Muscle layer of duodenum (tissue), 2 donors: ENCODE measurements at regions not wholly inside any gene's neighbourhood (a gene's known extent, or its start where the extent isn't known, plus 50 kb on each side); places are given as distances from the start of the nearest gene placed in this dataset.
"Not testable (repeated sequence)": the region's sequence is repeated elsewhere in the genome, so short reads cannot be mapped to it uniquely, and the experiment has no call there.

Source experiments
- H3K27ac ChIP-seq: one replicate; pipeline ENCODE4 v1.7.0; 2013; ENCODE audit warnings: mild to moderate bottlenecking, low read length
- H3K27me3 ChIP-seq: one replicate; pipeline ENCODE4 v1.7.0; 2013; ENCODE audit warnings: low read depth, mild to moderate bottlenecking, control low read depth, low read length
- H3K36me3 ChIP-seq, 2 donors: one replicate each; pipeline ENCODE4 v1.7.0; 2013; ENCODE audit warnings: low read length in 2 of 2, control low read depth in 1 of 2, mild to moderate bottlenecking in 1 of 2; ENCODE audit not compliant: insufficient read depth in 2 of 2, control insufficient read depth in 1 of 2
- H3K4me1 ChIP-seq, 2 donors: one replicate each; pipeline ENCODE4 v1.7.0; 2013; ENCODE audit warnings: low read length in 2 of 2, mild to moderate bottlenecking in 2 of 2, control low read depth in 1 of 2, moderate library complexity in 1 of 2; ENCODE audit not compliant: insufficient read depth in 2 of 2, control insufficient read depth in 1 of 2
- H3K4me3 ChIP-seq, 2 donors: one replicate each; pipeline ENCODE4 v1.7.0; 2013; ENCODE audit warnings: low read length in 2 of 2, low read depth in 1 of 2, mild to moderate bottlenecking in 1 of 2
- H3K9me3 ChIP-seq, 2 donors: one replicate each; pipeline ENCODE4 v1.7.0; 2013; ENCODE audit warnings: low read length in 2 of 2, control low read depth in 1 of 2, mild to moderate bottlenecking in 1 of 2; ENCODE audit not compliant: control insufficient read depth in 1 of 2
- donor health status: healthy.

GRCh38 chr7:17440025-17440784, 141.8 kb downstream of the AHR start:
- H3K27me3 ChIP-seq, H3K36me3 ChIP-seq, H3K4me1 ChIP-seq, H3K4me3 ChIP-seq, H3K27ac ChIP-seq, H3K9me3 ChIP-seq: not testable (repeated sequence)

GRCh38 chr7:17440831-17441230, 142.4 kb downstream of the AHR start:
- no peaks in the 10 kb centered on the region for H3K9me3 ChIP-seq
- H3K27ac ChIP-seq: no peak overlapping the region
- no peaks in the 10 kb centered on the region for H3K36me3 ChIP-seq
- no peaks in the 10 kb centered on the region for H3K4me1 ChIP-seq
- H3K27me3 ChIP-seq: no peaks in the 10 kb centered on the region
- no peak overlapping the region for H3K4me3 ChIP-seq

DNA sequence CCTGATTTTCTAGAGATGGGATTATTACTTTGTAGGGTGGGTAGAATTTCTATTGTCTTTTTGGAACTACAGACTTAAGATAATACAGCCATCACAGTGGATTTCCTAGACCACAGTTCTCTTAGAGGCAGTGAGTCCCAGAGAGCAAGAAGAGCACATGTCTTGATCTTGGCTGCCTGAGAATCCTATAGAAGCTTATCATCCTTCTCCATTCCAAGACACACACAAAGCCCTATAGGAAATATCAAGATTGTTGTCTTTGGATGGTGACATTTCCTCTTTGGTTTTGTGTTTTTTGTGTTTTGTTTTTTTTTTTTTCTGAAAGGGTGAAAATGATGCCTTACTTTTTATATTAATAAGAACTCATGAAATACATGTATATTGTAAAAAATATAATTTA, 143.1 kb downstream of the AHR start:
- no peaks in the 10 kb centered on the region for H3K9me3 ChIP-seq
- H3K36me3 ChIP-seq: no peaks in the 10 kb centered on the region
- no peak overlapping the region for H3K4me3 ChIP-seq
- no peaks in the 10 kb centered on the region for H3K27me3 ChIP-seq
- H3K27ac ChIP-seq: no peak overlapping the region
- H3K4me1 ChIP-seq: no peaks in the 10 kb centered on the region

- Histone ChIP-seq H3K36me3 (no peaks in the 10 kb centered on the region), H3K9me3 (peaks cover 5 to 12% of the 10 kb centered on the region in 2 donors), H3K27me3 (no peaks in the 10 kb centered on the region), H3K4me1 (no peaks in the 10 kb centered on the region), H3K4me3 (no peak overlapping the region), H3K27ac (no peak overlapping the region)
These were observed 145.7 kb downstream of the AHR start for GRCh38 chr7:17444151-17444550.

GRCh38 chr7:17444673-17445072, 146.2 kb downstream of the AHR start:
- no peak overlapping the region for H3K27ac ChIP-seq
- no peaks in the 10 kb centered on the region for H3K36me3 ChIP-seq
- H3K27me3 ChIP-seq: no peaks in the 10 kb centered on the region
- peaks cover 5 to 16% of the 10 kb centered on the region in 2 donors for H3K9me3 ChIP-seq
- no peaks in the 10 kb centered on the region for H3K4me1 ChIP-seq
- H3K4me3 ChIP-seq: no peak overlapping the region

DNA sequence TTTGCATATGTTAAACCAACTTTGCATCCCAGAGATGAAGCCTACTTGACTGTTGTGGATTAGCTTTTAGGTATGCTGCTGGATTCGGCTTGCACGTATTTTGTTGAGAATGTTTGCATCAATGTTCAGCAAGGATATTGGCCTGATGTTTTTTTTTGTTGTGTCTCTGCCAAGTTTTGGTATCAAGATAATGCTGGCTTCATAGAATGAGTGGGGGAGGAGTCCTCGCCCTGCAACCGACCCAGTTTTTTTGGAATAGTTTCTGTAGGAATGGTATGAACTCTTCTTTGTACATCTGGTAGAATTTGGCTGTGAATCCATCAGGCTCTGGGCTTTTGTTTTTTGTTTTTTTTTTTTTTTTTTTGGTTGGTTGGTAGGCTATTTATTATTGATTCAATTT, 147.9 kb downstream of the AHR start:
- no peaks in the 10 kb centered on the region for H3K36me3 ChIP-seq
- no peak overlapping the region for H3K4me3 ChIP-seq
- no peaks in the 10 kb centered on the region for H3K4me1 ChIP-seq
- peaks cover 5 to 16% of the 10 kb centered on the region in 2 donors for H3K9me3 ChIP-seq
- no peaks in the 10 kb centered on the region for H3K27me3 ChIP-seq
- no peak overlapping the region for H3K27ac ChIP-seq

DNA sequence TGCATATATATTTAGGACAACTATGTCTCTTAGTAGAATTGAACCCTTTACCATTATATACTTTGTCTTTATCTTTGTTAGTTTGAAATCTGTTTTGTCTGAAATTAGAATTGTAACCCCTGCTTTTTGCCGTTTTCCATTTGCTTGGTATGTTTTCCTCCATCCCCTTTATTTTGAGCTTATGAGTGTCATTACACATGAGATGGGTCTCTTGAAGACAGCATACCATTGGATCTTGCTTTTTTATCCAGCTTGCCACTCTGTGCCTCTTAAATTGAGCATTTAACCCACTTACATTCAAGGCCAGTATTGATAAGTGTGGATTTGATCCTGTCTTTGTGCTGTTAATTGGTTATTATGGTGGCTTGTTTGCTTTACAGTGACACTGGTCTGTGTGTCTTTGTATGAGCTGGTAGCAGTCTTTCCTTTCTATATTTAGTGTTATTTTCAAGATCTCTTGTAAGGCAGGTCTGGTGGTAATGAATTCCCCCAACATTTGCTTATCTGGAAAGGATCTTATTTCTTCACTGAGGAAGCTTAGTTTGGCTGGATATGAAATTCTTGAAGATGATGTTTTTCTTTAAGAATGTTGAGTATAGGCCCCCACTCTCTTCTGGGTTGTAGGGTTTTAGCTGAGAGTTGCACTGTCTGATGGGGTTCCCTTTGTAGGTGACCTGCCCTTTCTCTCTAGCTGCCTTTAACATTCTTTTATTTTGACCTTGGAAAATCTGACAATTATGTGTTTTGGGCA, 149.5 kb downstream of the AHR start:
- no peaks in the 10 kb centered on the region for H3K4me1 ChIP-seq
- H3K4me3 ChIP-seq: peak overlapping the region in 1 of 2 donors; percentile 28
- no peaks in the 10 kb centered on the region for H3K27me3 ChIP-seq
- peaks cover 5 to 16% of the 10 kb centered on the region in 2 donors for H3K9me3 ChIP-seq
- H3K27ac ChIP-seq: no peak overlapping the region
- no peaks in the 10 kb centered on the region for H3K36me3 ChIP-seq

DNA sequence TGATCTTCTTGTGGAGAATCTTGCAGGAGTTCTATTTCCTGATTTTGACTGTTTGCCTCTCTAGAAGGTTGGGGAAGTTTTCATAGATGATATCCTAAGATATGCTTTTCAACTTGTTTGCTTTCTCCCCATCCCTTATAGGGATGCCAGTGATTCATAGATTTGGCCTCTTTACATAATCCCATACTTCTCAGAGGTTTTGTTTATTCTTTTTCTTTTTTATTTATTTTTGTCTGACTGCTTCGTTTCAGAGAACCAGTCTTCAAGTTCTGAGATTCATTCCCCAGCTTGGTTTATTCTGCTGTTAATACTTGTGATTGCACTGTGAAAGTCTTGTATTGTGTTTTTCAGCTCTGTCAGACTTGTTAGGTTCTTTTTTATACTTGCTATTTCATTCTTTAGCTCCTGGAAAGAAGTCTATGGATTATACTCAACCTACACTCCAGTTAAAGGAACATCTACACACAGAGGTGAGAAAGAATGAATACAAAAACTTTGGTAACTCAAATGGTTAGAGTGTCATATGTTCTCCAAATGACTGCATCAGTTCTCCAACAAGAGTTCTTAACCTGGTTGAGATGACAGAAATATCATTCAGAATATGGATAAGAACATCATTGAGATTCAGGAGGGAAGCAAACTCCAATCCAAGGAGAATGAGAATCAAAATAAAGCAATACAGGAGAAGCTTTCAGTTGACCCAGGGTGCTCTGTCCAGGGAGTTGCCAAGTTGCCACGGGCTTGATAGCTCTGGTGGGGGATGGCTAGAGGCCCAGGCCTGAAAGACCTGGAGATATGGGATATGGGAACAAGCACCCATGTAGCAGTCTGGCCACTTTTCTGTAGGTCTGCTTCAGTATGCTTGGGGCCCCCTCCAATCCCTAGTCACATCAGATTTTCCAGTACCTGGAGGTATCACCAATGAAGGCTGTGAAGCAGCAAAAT, 150.3 kb downstream of the AHR start:
- Histone ChIP-seq H3K4me3 (peak overlapping the region in 1 of 2 donors; percentile 28), H3K9me3 (peaks cover 5 to 16% of the 10 kb centered on the region in 2 donors), H3K36me3 (no peaks in the 10 kb centered on the region), H3K4me1 (no peaks in the 10 kb centered on the region), H3K27ac (no peak overlapping the region), H3K27me3 (no peaks in the 10 kb centered on the region)

GRCh38 chr7:17456541-17456940, 158.1 kb downstream of the AHR start:
- Histone ChIP-seq H3K4me1 (no peaks in the 10 kb centered on the region), H3K36me3 (no peaks in the 10 kb centered on the region), H3K27me3 (no peaks in the 10 kb centered on the region), H3K9me3 (peaks cover 0 to 8% of the 10 kb centered on the region in 2 donors), H3K4me3 (no peak overlapping the region), H3K27ac (no peak overlapping the region)

DNA sequence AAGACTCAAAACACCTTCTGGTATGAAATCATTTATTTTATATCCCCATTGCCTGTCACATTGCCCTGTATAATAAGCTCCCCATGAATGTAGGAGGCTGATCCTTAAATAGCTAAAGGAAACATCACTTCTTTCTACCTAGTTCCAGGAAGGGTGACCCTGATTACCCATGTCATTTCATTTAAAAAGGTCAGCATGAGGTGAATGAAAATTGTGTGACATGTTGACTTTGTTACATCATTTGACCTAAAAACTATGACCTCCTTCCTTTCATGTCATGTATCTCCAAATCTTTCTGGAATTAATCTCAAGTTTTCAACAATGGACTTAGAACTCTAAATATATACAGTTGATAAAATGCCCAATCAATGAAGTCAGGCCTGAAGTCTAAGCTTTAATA, 161.5 kb downstream of the AHR start:
- Histone ChIP-seq H3K27ac (no peak overlapping the region), H3K27me3 (no peaks in the 10 kb centered on the region), H3K4me3 (no peak overlapping the region), H3K4me1 (no peaks in the 10 kb centered on the region), H3K9me3 (peaks cover 0 to 8% of the 10 kb centered on the region in 2 donors), H3K36me3 (no peaks in the 10 kb centered on the region)

DNA sequence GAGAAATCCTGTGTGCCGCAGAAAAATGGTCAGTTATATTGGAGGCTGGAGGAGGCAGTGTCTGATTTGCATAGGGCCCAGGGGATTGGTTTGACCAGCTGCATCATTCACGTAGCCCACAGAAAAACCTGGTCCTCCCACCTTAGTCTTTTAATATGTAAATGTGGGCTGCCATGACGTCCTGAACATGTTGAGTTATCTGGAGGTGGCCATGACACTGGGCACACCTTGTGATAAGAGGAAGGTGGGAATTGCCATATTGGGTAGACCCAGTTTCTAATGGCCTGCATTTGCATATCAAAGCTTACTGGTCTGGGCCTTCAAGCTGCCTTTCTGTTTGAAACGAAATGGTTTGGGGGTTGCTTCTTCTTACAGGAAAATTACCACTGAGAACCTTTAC, 162.2 kb downstream of the AHR start:
- no peaks in the 10 kb centered on the region for H3K36me3 ChIP-seq
- no peak overlapping the region for H3K27ac ChIP-seq
- peaks cover 0 to 8% of the 10 kb centered on the region in 2 donors for H3K9me3 ChIP-seq
- no peaks in the 10 kb centered on the region for H3K4me1 ChIP-seq
- no peaks in the 10 kb centered on the region for H3K27me3 ChIP-seq
- no peak overlapping the region for H3K4me3 ChIP-seq
